ENCODE measurements at regions not wholly inside any gene's neighbourhood (a gene's known extent, or its start where the extent isn't known, plus 50 kb on each side); places are given as distances from the start of the nearest gene placed in this dataset.

DNA sequence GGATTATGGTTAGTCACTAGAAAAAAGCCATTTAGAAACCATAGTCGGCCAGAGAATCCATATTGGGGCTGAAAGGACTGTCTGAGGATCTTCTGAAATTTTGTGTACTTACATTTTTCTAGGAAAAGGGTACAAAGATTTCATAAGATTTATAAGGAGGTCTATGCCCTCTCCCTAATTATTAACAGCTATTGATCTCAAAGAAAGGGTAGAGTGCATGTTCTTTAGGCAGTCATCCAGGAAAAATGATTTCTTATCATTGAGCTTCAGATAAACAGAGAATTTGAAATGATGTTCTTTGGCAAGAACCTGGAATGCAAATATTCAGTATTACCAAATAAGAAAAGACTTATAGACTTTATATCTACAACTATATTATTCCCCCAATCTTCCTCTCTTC lies 195.3 kb downstream of the ACTR3 start:
- TF ChIP-seq, protein P1, sequence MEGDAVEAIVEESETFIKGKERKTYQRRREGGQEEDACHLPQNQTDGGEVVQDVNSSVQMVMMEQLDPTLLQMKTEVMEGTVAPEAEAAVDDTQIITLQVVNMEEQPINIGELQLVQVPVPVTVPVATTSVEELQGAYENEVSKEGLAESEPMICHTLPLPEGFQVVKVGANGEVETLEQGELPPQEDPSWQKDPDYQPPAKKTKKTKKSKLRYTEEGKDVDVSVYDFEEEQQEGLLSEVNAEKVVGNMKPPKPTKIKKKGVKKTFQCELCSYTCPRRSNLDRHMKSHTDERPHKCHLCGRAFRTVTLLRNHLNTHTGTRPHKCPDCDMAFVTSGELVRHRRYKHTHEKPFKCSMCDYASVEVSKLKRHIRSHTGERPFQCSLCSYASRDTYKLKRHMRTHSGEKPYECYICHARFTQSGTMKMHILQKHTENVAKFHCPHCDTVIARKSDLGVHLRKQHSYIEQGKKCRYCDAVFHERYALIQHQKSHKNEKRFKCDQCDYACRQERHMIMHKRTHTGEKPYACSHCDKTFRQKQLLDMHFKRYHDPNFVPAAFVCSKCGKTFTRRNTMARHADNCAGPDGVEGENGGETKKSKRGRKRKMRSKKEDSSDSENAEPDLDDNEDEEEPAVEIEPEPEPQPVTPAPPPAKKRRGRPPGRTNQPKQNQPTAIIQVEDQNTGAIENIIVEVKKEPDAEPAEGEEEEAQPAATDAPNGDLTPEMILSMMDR (IDR thresholded peaks at IDR 0.05; ENCODE audit: poor library complexity, severe bottlenecking): no peak
- no peak for TF ChIP-seq EZH2 (IDR thresholded peaks at IDR 0.05; ENCODE audit: borderline replicate concordance, insufficient read depth, low read length, poor library complexity, severe bottlenecking)
